Activated CD8-positive, alpha-beta memory T cell treated with anti-CD3 and anti-CD28 coated beads, Interleukin-2, amount 50 U/mL, for 24 hours (primary cell): ENCODE measurements at regions not wholly inside any gene's neighbourhood (a gene's known extent, or its start where the extent isn't known, plus 50 kb on each side); places are given as distances from the start of the nearest gene placed in this dataset.
"Not testable (repeated sequence)": the region's sequence is repeated elsewhere in the genome, so short reads cannot be mapped to it uniquely, and the experiment has no call there.

ENCODE experiments used
- DNase-seq: peaks from one replicate; pipeline ENCODE4 v3.0.0-alpha.2; 2020; ENCODE audit errors: extremely low read depth

- DNase-seq, result no peak
Observed at GRCh38 chr12:116361414-116362223, 84.1 kb upstream of the MED13L start.

DNA sequence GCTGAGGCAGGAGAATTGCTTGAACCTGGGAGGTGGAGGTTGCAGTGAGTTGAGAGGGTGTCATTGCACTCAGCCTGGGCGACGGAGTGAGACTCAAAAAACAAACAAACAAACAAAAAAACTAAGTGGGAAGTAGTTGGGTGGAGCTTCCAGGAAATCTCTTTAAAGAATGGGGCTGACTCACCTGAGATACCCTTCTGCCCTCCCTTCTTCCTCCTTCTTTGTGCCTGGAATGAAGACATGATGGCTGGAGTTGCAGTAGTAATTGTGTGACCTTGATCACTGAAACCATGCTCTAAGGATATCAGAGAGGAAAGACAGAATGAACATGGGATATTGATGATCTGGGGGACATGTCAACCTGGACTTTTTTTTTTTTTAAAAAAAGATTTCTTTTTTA lies 87.6 kb upstream of the MED13L start:
- no peak for DNase-seq

DNA sequence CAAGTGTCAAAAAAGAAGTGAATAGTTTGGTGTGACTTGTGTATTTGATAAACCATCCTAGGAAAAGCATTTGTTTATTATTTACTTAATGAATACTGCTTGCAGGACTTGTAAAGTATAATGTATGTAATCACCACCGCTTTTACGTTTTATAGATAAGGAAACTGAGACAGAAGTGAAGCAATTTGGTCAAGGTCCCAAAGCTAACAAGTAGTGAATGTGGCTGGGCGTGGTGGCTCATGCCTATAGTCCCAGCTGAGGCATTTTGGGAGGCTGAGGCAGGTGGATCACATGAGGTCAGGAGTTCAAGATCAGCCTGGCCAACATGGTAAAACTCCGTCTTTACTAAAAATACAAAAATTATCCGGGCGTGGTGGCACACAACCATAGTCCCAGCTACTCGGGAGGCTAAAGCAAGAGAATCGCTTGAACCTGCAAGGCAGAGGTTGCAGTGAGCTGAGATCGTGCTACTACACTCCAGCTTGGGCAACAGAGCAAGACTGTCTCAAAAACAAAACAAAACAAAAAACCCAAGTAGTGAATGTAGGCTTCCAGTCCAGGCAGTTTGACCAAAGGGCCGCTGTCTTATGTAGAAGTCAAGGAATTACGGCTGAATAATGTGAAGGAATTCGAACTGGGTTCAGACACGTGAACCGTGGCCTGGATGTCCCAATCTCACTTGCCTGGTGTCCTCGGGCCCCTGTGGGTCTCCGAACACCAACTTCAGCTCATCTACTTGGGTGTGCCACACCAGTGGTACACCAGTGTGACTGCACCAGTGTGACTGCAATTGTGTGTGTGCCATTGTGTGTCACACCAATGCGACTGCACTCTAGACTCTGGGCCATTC lies 88.3 kb upstream of the MED13L start:
- no peak for DNase-seq

- no peak for DNase-seq
Observed at GRCh38 chr12:116366456-116366776, 88.9 kb upstream of the MED13L start.

- no peak for DNase-seq
Observed at GRCh38 chr12:116366824-116367223, 89.3 kb upstream of the MED13L start.

- no peak for DNase-seq
Observed at GRCh38 chr12:116368196-116369194, 91.0 kb upstream of the MED13L start.

DNA sequence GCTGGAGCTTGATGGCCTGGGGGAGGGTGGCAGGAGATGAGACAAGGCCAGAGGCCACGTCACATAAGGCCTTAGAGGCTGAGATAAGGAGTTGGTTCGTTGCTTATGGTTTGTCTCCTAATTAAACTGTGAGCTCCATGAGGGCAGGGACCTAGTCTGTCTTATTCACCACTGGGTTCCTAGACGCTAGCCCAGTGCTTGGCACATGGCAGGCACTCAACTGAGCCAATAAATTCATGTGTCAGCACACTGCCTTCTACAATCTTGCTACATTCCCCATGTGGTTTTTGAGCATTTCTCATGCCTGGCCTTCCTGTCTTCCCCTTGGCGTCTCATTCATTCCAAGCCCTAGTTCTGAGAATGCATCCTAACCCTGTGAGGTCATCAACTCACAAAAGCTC lies 92.5 kb upstream of the MED13L start:
- DNase-seq, result no peak

GRCh38 chr12:116370886-116371580 lies 93.5 kb upstream of the MED13L start:
- no peak for DNase-seq

DNA sequence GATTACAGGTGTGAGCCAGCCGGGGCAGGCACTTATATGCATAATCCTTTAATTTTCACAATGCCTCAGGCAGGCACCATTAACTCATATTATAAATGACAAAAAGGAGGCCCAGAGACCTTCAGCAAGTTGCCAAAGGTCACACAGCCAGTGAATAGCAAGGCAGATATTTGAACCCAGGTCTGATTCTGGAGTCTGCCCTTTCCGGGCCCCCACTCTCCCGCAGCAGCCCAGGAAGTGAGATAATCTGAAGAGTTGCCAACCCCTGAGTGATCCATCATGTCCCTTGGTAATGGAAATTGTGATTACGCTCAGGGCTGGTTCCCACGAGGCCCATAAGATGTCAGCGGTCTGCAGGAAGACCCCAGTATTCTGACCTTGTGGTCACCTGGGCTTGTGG lies 95.3 kb upstream of the MED13L start:
- no peak for DNase-seq

GRCh38 chr12:116373572-116374206 lies 96.2 kb upstream of the MED13L start:
- no peak for DNase-seq

DNA sequence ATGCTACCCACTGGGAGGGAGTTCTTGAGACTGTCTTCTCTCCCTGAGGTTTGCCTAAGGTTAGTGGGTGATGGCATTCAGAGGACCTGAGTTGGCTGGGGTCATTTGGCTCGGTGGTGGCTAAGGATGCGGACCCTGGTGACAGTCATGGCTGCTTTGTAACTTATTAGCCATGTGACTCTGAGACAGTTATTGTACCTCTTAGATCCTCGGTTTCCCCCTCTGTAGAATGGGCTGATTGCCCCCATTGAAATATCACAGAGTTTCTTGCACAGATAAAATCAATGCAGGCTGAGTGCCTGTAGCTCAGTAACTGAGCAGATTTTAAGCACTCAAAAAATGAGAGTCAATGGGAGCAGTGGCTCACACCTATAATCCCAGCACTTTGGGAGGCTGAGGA lies 96.7 kb upstream of the MED13L start:
- DNase-seq, result no peak

- DNase-seq, result no peak
Observed at GRCh38 chr12:116375278-116375842, 97.9 kb upstream of the MED13L start.

DNA sequence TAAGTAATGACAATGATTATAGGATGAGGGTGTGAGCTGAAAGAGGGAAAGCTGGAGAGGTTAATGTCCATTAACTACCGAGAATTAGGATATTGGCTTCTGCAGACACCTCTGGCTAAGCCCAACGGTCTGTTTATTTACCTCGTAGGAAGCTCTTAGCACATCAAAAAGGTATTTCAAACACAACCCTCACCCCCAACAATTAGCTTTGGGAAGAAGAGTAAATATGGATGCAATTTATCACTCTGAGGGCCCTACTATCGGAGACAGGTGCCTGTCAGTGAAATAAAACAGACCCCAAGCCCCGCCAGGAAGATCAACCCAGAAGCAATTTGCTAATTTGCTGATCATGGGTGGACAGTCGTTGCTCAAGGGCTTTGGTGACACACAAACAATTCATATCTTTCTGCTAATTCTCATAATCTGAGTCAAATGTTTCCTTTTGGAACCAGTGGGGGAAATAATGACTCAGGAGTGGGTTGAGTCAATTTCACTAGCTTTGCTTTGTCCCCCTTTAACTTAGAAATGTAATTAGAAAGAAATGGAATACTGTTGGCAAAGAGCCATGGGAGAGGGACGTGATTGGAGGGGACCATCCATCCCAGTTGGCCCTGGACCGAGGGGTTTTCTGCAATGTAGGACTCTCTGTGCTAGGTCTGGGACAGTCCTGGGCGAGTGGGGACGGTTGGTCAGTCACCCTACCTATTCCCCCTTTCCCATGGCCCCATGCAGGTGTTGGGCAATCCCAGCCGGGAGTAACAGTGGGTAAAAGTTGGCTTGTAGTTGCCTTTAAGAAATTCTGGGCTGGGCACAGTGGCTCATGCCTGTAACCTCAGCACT lies 99.1 kb upstream of the MED13L start:
- no peak for DNase-seq

DNA sequence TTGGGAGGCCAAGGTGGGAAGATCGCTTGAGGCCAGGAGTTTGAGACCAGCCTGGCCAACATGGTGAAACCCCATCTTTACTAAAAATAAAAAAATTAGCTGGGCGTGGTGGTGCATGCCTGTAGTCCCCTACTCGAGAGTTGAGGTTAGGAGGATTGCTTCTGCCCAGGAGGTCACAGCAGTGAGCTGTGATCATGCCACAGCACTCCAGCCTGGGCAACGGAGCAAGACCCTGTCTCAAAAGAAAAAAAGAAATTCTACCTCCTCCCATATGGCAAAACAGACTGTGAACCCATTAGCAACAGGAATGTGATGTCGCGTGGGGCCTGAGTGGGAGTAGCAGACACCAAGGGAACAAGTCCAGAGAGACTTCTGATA lies 99.7 kb upstream of the MED13L start:
- DNase-seq, result not testable (repeated sequence)

GRCh38 chr12:116378002-116378401 lies 100.5 kb upstream of the MED13L start:
- DNase-seq, result no peak

DNA sequence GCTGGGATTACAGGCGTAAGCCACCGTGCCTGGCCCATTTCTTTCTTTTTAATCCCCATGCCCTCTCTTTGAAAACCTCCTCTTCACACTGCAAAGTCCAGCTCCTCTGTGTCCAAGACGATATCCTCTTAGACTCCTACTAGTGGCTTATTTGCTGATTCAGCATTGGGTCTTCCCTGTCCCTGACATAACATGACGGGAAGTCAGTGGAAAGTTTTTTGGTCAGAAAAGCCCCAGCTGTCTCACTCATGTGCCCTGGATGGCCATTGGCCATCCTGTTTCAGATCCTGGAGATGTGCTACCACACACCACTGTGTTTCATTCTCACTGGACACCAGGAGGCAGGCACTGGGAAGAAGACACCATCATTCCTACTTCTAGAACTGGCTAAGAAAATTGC lies 102.6 kb upstream of the MED13L start:
- DNase-seq, result no peak

DNA sequence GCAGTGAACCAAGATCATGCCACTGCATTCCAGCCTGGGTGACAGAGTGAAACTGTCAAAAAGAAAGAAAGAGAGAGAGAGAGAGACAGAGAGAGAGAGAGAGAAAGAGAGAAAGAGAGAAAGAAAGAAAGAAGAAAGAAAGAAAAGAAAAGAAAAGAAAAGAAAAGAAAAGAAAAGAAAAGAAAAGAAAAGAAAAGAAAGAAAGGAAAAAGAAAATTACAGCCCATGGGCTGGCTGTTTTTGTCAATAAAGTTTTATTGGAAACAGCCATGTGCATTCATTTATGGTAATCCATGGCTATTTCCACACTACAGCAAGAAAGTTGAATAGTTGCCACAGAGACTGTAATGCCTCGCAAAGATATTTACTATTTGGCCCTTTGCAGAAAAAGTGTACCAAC lies 103.2 kb upstream of the MED13L start:
- DNase-seq, result not testable (repeated sequence)

DNA sequence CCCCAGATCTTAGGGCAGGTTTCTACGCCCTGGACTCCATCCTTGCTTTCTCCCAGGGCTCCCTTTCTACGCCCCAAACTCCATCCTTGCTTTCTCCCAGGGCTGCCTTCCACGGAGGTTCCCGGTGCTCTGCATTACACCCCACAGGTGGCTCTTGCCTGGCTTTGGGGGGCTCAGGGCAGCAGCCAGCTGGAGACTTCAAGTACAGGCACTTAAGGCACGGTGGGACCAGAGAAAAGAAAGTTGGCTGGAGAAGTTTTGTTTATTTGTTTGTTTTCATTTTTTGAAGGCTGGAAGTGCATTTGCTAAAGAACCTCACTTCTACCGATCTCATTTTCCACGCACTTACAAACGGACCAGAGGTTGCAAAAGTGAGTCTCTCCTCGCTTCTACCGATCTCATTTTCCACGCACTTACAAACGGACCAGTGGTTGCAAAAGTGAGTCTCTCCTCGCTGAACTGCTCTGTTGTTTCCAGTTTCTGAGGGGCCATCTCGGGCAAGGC lies 103.8 kb upstream of the MED13L start:
- DNase-seq, result no peak
